ENCODE measurements at regions not wholly inside any gene's neighbourhood (a gene's known extent, or its start where the extent isn't known, plus 50 kb on each side); places are given as distances from the start of the nearest gene placed in this dataset.

DNA sequence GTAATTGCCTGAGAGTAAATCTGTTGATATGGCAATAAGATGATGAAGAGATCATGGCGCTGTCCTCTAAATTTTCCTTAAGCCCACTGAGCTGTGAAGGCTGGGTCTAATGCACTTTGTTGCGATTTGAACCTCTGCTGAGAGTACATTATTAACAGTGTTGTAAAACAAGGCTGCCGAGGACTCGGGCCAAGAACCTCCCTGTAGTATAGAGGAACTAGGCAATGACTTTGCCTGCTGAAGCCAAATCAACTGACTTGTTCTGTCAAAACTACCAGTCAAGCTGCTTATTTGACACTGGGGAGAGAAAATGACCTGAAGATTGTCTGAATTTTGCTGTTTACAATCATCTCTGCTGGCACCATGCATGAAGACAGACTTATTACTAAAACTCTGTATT is 1154.7 kb downstream of the DTWD2 start:
- TF ChIP-seq CTCF (IDR thresholded peaks at IDR 0.05) (no peak), ZFX (IDR thresholded peaks at IDR 0.05; ENCODE audit: borderline replicate concordance) (no peak)

All from 22Rv1 (cell line).